Mesodermal cell (in vitro differentiated cells): ENCODE measurements at regions not wholly inside any gene's neighbourhood (a gene's known extent, or its start where the extent isn't known, plus 50 kb on each side); places are given as distances from the start of the nearest gene placed in this dataset.
A peak's percentile ranks its signal among the peaks of the same experiment; 100 is the strongest.

Source experiments
- H3K27ac ChIP-seq: 2 replicates; pipeline ENCODE4 v1.7.0; 2013; ENCODE audit warnings: mild to moderate bottlenecking, low read depth, low read length, moderate library complexity; ENCODE audit not compliant: severe bottlenecking
- H3K36me3 ChIP-seq: 2 replicates; pipeline ENCODE4 v1.7.1; 2013; ENCODE audit warnings: mild to moderate bottlenecking, low read length, moderate library complexity; ENCODE audit not compliant: control insufficient read depth, insufficient read depth
- H3K4me1 ChIP-seq: one replicate; pipeline ENCODE4 v1.7.1; 2013; ENCODE audit warnings: mild to moderate bottlenecking, low read length; ENCODE audit not compliant: insufficient read depth, control insufficient read depth, poor library complexity, severe bottlenecking
- H3K4me3 ChIP-seq: 2 replicates; pipeline ENCODE4 v1.7.0; 2013; ENCODE audit warnings: low read length, control low read depth, mild to moderate bottlenecking; ENCODE audit not compliant: insufficient read depth, poor library complexity, severe bottlenecking; ENCODE audit errors: extremely low read depth
- H3K9me3 ChIP-seq: 2 replicates; pipeline ENCODE4 v1.7.1; 2013; ENCODE audit warnings: mild to moderate bottlenecking, low read length, moderate library complexity; ENCODE audit not compliant: control insufficient read depth
- WGBS, 2 experiments: methylation state at CpG; one replicate each; pipeline ENCODE4 v1.1.5; 2013; ENCODE audit warnings: missing lambda C conversion rate in 2 of 2; ENCODE audit not compliant: insufficient coverage in 2 of 2; 5-methylcytosine and 5-hydroxymethylcytosine counted together

- no peaks in the 10 kb centered on the region for H3K9me3 ChIP-seq
These were observed 302.9 kb upstream of the FAM241A start for GRCh38 chr4:111842336-111842735.

GRCh38 chr4:111847296-111848008 lies 297.8 kb upstream of the FAM241A start:
- WGBS, 2 experiments = 72 to 84% methylated on average over 2 to 3 of the region's 5 CpGs
- H3K4me3 ChIP-seq = no peak overlapping the region
- no peaks in the 10 kb centered on the region for H3K9me3 ChIP-seq
- no peaks in the 10 kb centered on the region for H3K36me3 ChIP-seq
- no peaks in the 10 kb centered on the region for H3K4me1 ChIP-seq
- peak overlapping the region; percentile 46 for H3K27ac ChIP-seq

More at GRCh38 chr4:111842336-111842735, 302.9 kb upstream of the FAM241A start:
- Histone ChIP-seq H3K4me3 (no peak overlapping the region), H3K4me1 (no peaks in the 10 kb centered on the region), H3K36me3 (no peaks in the 10 kb centered on the region), H3K27ac (no peak overlapping the region)
- WGBS, 2 experiments = 93% methylated on average over 2 of the region's 3 CpGs; no CpG with 5 or more reads in 1 of the 2 experiments

GRCh38 chr4:111849746-111850284 lies 295.4 kb upstream of the FAM241A start:
- no peaks in the 10 kb centered on the region for H3K36me3 ChIP-seq
- no peaks in the 10 kb centered on the region for H3K9me3 ChIP-seq
- WGBS, 2 experiments = 90 to 100% methylated on average over 1 of the region's 1 CpG
- H3K27ac ChIP-seq = no peak overlapping the region
- no peaks in the 10 kb centered on the region for H3K4me1 ChIP-seq
- H3K4me3 ChIP-seq = no peak overlapping the region

- Histone ChIP-seq H3K27ac (no peak overlapping the region), H3K4me1 (no peaks in the 10 kb centered on the region), H3K4me3 (no peak overlapping the region), H3K9me3 (no peaks in the 10 kb centered on the region), H3K36me3 (no peaks in the 10 kb centered on the region)
- WGBS, 2 experiments = no CpG with 5 or more reads among the region's 1 CpG
These were observed 290.7 kb upstream of the FAM241A start for GRCh38 chr4:111854494-111855087.

GRCh38 chr4:111855308-111855707 lies 289.9 kb upstream of the FAM241A start:
- WGBS, 2 experiments = no CpG with 5 or more reads among the region's 1 CpG
- no peaks in the 10 kb centered on the region for H3K4me1 ChIP-seq
- no peak overlapping the region for H3K27ac ChIP-seq
- no peak overlapping the region for H3K4me3 ChIP-seq
- no peaks in the 10 kb centered on the region for H3K36me3 ChIP-seq
- no peaks in the 10 kb centered on the region for H3K9me3 ChIP-seq

GRCh38 chr4:111864066-111864465 lies 281.2 kb upstream of the FAM241A start:
- no peaks in the 10 kb centered on the region for H3K4me1 ChIP-seq
- H3K36me3 ChIP-seq = no peaks in the 10 kb centered on the region
- WGBS, 2 experiments = 70 to 93% methylated on average over 2 to 3 of the region's 4 CpGs
- no peak overlapping the region for H3K27ac ChIP-seq
- H3K4me3 ChIP-seq = no peak overlapping the region
- H3K9me3 ChIP-seq = no peaks in the 10 kb centered on the region

GRCh38 chr4:111869339-111869738 lies 275.9 kb upstream of the FAM241A start:
- no peaks in the 10 kb centered on the region for H3K9me3 ChIP-seq
- no peaks in the 10 kb centered on the region for H3K4me1 ChIP-seq
- no peaks in the 10 kb centered on the region for H3K36me3 ChIP-seq
- no peak overlapping the region for H3K4me3 ChIP-seq
- 82 to 83% methylated on average over 1 to 2 of the region's 4 CpGs for WGBS, 2 experiments
- H3K27ac ChIP-seq = no peak overlapping the region

GRCh38 chr4:111871802-111872201 lies 273.5 kb upstream of the FAM241A start:
- Histone ChIP-seq H3K4me3 (no peak overlapping the region), H3K27ac (no peak overlapping the region), H3K9me3 (no peaks in the 10 kb centered on the region), H3K36me3 (no peaks in the 10 kb centered on the region), H3K4me1 (no peaks in the 10 kb centered on the region)
- WGBS, 2 experiments = no CpG with 5 or more reads among the region's 1 CpG

GRCh38 chr4:111873801-111874200 lies 271.5 kb upstream of the FAM241A start:
- Histone ChIP-seq H3K36me3 (no peaks in the 10 kb centered on the region), H3K27ac (no peak overlapping the region), H3K4me3 (no peak overlapping the region), H3K9me3 (no peaks in the 10 kb centered on the region), H3K4me1 (no peaks in the 10 kb centered on the region)
- 71 to 89% methylated on average over 1 to 2 of the region's 4 CpGs for WGBS, 2 experiments

- Histone ChIP-seq H3K4me3 (no peak overlapping the region), H3K36me3 (no peaks in the 10 kb centered on the region), H3K4me1 (no peaks in the 10 kb centered on the region), H3K27ac (no peak overlapping the region), H3K9me3 (no peaks in the 10 kb centered on the region)
These were observed 265.7 kb upstream of the FAM241A start for GRCh38 chr4:111879539-111879938.

GRCh38 chr4:111880116-111880515 lies 265.1 kb upstream of the FAM241A start:
- Histone ChIP-seq H3K4me1 (no peaks in the 10 kb centered on the region), H3K27ac (no peak overlapping the region), H3K36me3 (no peaks in the 10 kb centered on the region), H3K4me3 (no peak overlapping the region), H3K9me3 (no peaks in the 10 kb centered on the region)
- 80 to 100% methylated on average over 1 of the region's 4 CpGs for WGBS, 2 experiments
